Omental fat pad (tissue), 3 donors: ENCODE measurements at regions not wholly inside any gene's neighbourhood (a gene's known extent, or its start where the extent isn't known, plus 50 kb on each side); places are given as distances from the start of the nearest gene placed in this dataset.

Experiments used
- ATAC-seq: fragments of 150-250 bp; one replicate; pipeline ENCODE4 v1.9.1; 2016; ENCODE audit warnings: mild to moderate bottlenecking, moderate library complexity; ENCODE audit not compliant: low FRiP score
- DNase-seq: peaks from one replicate; pipeline ENCODE4 v3.0.0-alpha.2; 2019; ENCODE audit warnings: low spot score
- CTCF ChIP-seq, 3 donors: fragments of 450-650 bp; IDR thresholded peaks; one replicate each; pipeline ENCODE4 v1.5.1; 2016 to 2017; ENCODE audit warnings: antibody characterized with exemption in 3 of 3, mild to moderate bottlenecking in 3 of 3, moderate library complexity in 2 of 3

- TF ChIP-seq CTCF (IDR thresholded peaks at IDR 0.05) = no peak
- ATAC-seq (peak; percentile 62), DNase-seq (no peak)
Measured at GRCh38 chr3:73120710-73121109, 59.3 kb downstream of the EBLN2 start.

- DNase-seq = no peak
- TF ChIP-seq CTCF (IDR thresholded peaks at IDR 0.05) = no peak
- ATAC-seq = no peak
Measured at GRCh38 chr3:73121669-73122331, 60.3 kb downstream of the EBLN2 start.

DNA sequence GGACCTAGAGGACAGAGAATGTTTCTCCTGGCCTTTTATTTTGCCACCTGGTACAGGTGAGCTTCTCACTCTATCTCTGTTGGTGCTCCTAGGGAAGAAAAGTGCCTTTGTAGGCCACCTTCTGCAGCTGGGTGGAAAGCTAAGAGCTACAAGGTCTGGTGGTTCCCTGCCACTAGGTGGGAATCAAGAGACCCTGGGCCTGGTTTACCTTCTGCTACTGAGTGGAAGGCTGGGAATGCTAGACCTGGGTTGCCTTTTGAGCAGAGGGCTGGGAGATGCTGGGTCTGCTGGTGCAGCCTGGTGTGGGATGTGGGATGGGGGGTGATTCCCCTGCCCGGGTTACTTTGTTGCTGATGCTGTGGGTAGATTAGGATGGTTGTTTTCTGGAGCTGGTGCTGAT, 72.6 kb downstream of the EBLN2 start:
- no peak for DNase-seq
- TF ChIP-seq CTCF (IDR thresholded peaks at IDR 0.05) = no peak

DNA sequence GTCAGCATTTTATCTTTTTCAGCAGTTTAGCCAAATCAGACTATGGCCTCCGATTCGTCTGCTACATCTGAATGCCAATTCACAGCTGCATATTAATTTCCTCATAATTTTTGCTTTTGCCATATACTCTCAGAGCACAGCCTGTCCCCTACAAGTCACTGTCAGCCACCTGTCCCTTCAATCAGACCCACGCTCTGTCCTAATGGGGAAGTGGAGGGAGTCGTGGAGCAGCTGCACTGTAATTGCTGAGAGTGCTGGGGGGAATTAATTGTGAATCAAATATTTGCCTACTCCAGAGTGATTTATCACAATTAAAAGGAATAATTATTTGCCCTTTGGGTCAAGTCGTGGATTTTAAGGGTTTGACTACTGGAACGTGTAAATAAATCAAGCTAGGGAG, 75.5 kb downstream of the EBLN2 start:
- DNase-seq (no peak), ATAC-seq (no peak)
- TF ChIP-seq CTCF (IDR thresholded peaks at IDR 0.05) = no peak

More for the DNA sequence above, 72.6 kb downstream of the EBLN2 start:
- ATAC-seq = no peak

- no peak for DNase-seq
- no peak for ATAC-seq
- TF ChIP-seq CTCF (IDR thresholded peaks at IDR 0.05) = no peak
Measured at GRCh38 chr3:73137736-73138403, 76.4 kb downstream of the EBLN2 start.

GRCh38 chr3:73140772-73141442, 79.4 kb downstream of the EBLN2 start:
- no peak for ATAC-seq

More at GRCh38 chr3:73140772-73141442, 79.4 kb downstream of the EBLN2 start:
- no peak for TF ChIP-seq CTCF (IDR thresholded peaks at IDR 0.05)
- DNase-seq = no peak
